DND-41 (cell line): ENCODE measurements at regions not wholly inside any gene's neighbourhood (a gene's known extent, or its start where the extent isn't known, plus 50 kb on each side); places are given as distances from the start of the nearest gene placed in this dataset.

Experiments used
- EZH2 ChIP-seq: IDR thresholded peaks from 3 replicates; pipeline ENCODE4 v1.6.1; 2012; ENCODE audit warnings: borderline replicate concordance, low read depth, mild to moderate bottlenecking, moderate library complexity, low read length, inconsistent platforms; ENCODE audit not compliant: severe bottlenecking
- TF ChIP-seq, protein P1 (sequence below): IDR thresholded peaks from 2 replicates; pipeline ENCODE4 v1.5.1; 2012; ENCODE audit warnings: borderline replicate concordance, low read length, moderate library complexity, mild to moderate bottlenecking; ENCODE audit not compliant: poor library complexity, severe bottlenecking; ENCODE audit errors: extremely low read depth

GRCh38 chr1:59013928-59014279 lies 230.1 kb upstream of the JUN start:
- TF ChIP-seq, protein P1, sequence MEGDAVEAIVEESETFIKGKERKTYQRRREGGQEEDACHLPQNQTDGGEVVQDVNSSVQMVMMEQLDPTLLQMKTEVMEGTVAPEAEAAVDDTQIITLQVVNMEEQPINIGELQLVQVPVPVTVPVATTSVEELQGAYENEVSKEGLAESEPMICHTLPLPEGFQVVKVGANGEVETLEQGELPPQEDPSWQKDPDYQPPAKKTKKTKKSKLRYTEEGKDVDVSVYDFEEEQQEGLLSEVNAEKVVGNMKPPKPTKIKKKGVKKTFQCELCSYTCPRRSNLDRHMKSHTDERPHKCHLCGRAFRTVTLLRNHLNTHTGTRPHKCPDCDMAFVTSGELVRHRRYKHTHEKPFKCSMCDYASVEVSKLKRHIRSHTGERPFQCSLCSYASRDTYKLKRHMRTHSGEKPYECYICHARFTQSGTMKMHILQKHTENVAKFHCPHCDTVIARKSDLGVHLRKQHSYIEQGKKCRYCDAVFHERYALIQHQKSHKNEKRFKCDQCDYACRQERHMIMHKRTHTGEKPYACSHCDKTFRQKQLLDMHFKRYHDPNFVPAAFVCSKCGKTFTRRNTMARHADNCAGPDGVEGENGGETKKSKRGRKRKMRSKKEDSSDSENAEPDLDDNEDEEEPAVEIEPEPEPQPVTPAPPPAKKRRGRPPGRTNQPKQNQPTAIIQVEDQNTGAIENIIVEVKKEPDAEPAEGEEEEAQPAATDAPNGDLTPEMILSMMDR = no peak
- TF ChIP-seq EZH2 = no peak
